ENCODE measurements at regions not wholly inside any gene's neighbourhood (a gene's known extent, or its start where the extent isn't known, plus 50 kb on each side); places are given as distances from the start of the nearest gene placed in this dataset.

- FAIRE-seq (no peak), DNase-seq (ENCODE audit: insufficient read length, low spot score) (no peak)
- TF ChIP-seq SPI1 (IDR thresholded peaks at IDR 0.05; ENCODE audit: low read depth, low read length) = no peak
- TF ChIP-seq TAF1 (IDR thresholded peaks at IDR 0.05; ENCODE audit: low read depth, low read length) = no peak
- TF ChIP-seq POU2F2 (IDR thresholded peaks at IDR 0.05; ENCODE audit: low read depth, low read length) = no peak
- no peak for TF ChIP-seq POLR2A (IDR thresholded peaks at IDR 0.05; ENCODE audit: low read depth, low read length)
- no peak for TF ChIP-seq PAX5 (IDR thresholded peaks at IDR 0.05; ENCODE audit: insufficient read depth, low read length, severe bottlenecking)
- TF ChIP-seq POLR2AphosphoS5 (IDR thresholded peaks at IDR 0.05; ENCODE audit: low read depth, low read length) = no peak
Measured at GRCh38 chr2:7658486-7658885, 741.3 kb downstream of the RNF144A start.

DNA sequence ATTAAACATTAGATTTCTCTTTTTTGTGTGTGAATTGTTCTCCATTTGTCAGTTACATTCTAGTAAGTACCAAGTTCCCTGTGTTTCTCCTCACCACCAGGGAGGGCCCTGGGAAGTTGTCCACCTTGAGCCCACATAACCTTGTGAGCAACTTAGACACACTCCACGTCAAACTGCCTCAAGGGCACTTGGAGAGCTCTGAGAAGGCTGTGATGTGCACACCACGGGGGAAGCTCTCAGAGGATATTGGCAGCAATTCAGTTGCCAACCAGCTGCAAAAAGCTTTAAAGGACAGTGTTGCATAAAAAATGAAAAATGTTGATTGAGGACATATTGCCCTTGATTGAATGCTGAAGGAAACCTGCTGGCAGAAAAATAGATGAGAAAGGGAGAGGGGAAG lies 743.6 kb downstream of the RNF144A start:
- TF ChIP-seq SPI1 (IDR thresholded peaks at IDR 0.05; ENCODE audit: low read depth, low read length) = no peak
- TF ChIP-seq TAF1 (IDR thresholded peaks at IDR 0.05; ENCODE audit: low read depth, low read length) = no peak
- no peak for TF ChIP-seq POLR2A (IDR thresholded peaks at IDR 0.05; ENCODE audit: low read depth, low read length)
- no peak for TF ChIP-seq PAX5 (IDR thresholded peaks at IDR 0.05; ENCODE audit: insufficient read depth, low read length, severe bottlenecking)
- no peak for TF ChIP-seq POLR2AphosphoS5 (IDR thresholded peaks at IDR 0.05; ENCODE audit: low read depth, low read length)
- no peak for TF ChIP-seq POU2F2 (IDR thresholded peaks at IDR 0.05; ENCODE audit: low read depth, low read length)
- FAIRE-seq = no peak

GRCh38 chr2:7661502-7661901 lies 744.3 kb downstream of the RNF144A start:
- FAIRE-seq (no peak), DNase-seq (ENCODE audit: insufficient read length, low spot score) (no peak)
- no peak for TF ChIP-seq TAF1 (IDR thresholded peaks at IDR 0.05; ENCODE audit: low read depth, low read length)
- no peak for TF ChIP-seq POLR2AphosphoS5 (IDR thresholded peaks at IDR 0.05; ENCODE audit: low read depth, low read length)
- TF ChIP-seq POU2F2 (IDR thresholded peaks at IDR 0.05; ENCODE audit: low read depth, low read length) = no peak
- TF ChIP-seq PAX5 (IDR thresholded peaks at IDR 0.05; ENCODE audit: insufficient read depth, low read length, severe bottlenecking) = no peak
- TF ChIP-seq SPI1 (IDR thresholded peaks at IDR 0.05; ENCODE audit: low read depth, low read length) = no peak
- no peak for TF ChIP-seq POLR2A (IDR thresholded peaks at IDR 0.05; ENCODE audit: low read depth, low read length)

More for the DNA sequence above, 743.6 kb downstream of the RNF144A start:
- DNase-seq (ENCODE audit: insufficient read length, low spot score) = no peak

DNA sequence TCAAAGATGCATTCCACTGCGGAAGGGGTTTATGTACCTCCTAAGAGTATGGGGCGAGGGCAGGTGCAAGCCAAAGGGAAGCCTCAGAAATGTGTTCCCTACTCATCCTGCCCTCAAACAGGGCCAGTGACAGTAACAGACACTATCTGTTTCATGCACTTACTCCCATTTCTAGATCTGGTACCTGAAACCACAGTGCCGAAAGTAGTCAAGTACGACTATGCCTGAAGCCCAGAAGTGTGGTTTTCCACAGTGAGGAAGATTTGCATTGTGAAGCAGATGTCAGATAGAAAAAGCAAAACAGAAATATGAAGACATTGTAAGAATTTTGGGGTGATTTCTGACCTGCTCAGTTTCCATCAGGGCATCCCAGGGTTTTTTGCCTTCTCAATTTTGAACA lies 748.7 kb downstream of the RNF144A start:
- FAIRE-seq (peak; percentile 65), DNase-seq (ENCODE audit: insufficient read length, low spot score) (no peak)
- no peak for TF ChIP-seq PAX5 (IDR thresholded peaks at IDR 0.05; ENCODE audit: insufficient read depth, low read length, severe bottlenecking)
- no peak for TF ChIP-seq POLR2AphosphoS5 (IDR thresholded peaks at IDR 0.05; ENCODE audit: low read depth, low read length)
- TF ChIP-seq POLR2A (IDR thresholded peaks at IDR 0.05; ENCODE audit: low read depth, low read length) = no peak
- no peak for TF ChIP-seq TAF1 (IDR thresholded peaks at IDR 0.05; ENCODE audit: low read depth, low read length)
- no peak for TF ChIP-seq POU2F2 (IDR thresholded peaks at IDR 0.05; ENCODE audit: low read depth, low read length)
- TF ChIP-seq SPI1 (IDR thresholded peaks at IDR 0.05; ENCODE audit: low read depth, low read length) = no peak

DNA sequence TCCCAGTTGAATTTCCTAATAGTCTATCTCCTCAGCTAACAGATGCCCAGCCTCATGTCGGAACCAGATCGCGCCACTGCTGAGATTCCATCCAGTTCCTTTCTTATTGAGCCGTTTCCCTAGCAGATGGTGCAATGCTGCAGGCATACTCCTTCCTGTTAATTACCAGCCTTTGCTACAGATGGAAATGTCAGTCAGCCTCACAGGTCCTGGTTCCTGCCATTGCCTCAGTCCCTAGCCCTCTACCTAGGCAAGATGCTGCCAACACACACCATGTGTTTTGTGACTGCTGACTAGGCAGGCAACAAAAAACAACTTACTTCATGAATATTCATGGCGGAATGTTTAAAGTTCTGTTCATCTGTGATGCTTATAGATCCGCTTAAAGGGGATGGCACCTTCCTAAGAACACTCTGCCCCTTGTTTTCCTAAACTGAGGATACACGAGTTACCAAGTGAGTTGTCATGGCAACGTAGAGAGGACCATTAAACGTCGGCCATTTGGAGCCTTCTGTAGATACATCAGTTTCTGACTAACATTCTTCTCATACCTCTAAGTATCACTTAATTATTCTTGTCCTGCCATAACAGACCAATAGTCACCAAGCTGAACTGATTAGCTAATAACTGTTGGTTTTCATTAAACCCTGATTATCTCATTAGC lies 749.5 kb downstream of the RNF144A start:
- FAIRE-seq (peak; percentile 5), DNase-seq (ENCODE audit: insufficient read length, low spot score) (no peak)
- TF ChIP-seq POLR2AphosphoS5 (IDR thresholded peaks at IDR 0.05; ENCODE audit: low read depth, low read length) (no peak), PAX5 (IDR thresholded peaks at IDR 0.05; ENCODE audit: insufficient read depth, low read length, severe bottlenecking) (no peak), TAF1 (IDR thresholded peaks at IDR 0.05; ENCODE audit: low read depth, low read length) (no peak), POLR2A (IDR thresholded peaks at IDR 0.05; ENCODE audit: low read depth, low read length) (no peak), SPI1 (IDR thresholded peaks at IDR 0.05; ENCODE audit: low read depth, low read length) (no peak), POU2F2 (IDR thresholded peaks at IDR 0.05; ENCODE audit: low read depth, low read length) (no peak)

DNA sequence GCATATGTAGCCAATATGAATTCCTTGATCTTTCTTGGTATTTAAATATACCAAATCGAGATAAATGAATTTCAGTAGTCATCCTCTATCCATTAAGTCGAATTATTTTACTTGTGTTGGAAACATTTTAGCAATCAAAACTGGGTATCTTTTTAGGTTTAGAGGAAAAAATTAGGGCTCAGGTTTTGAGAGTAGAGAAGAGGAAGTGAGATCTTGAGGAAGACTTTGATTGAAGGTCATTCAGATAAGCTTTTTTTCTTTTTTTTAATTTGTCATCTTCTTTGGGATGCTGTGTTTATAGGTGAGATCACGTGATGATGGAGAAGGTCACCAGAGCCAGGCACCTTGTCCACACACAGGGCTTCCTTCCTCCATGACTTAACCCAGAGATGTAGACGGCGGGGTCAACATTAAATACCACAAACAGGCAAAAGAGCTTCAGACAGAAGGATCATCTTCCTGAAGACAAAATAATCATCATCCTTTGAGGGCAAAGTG lies 750.1 kb downstream of the RNF144A start:
- TF ChIP-seq SPI1 (IDR thresholded peaks at IDR 0.05; ENCODE audit: low read depth, low read length) (peak; percentile 52), POLR2A (IDR thresholded peaks at IDR 0.05; ENCODE audit: low read depth, low read length) (no peak)
- DNase-seq (ENCODE audit: insufficient read length, low spot score) (no peak), FAIRE-seq (no peak)

- FAIRE-seq = no peak
- no peak for DNase-seq (ENCODE audit: insufficient read length, low spot score)
Measured at GRCh38 chr2:7670905-7671641, 753.9 kb downstream of the RNF144A start.

DNA sequence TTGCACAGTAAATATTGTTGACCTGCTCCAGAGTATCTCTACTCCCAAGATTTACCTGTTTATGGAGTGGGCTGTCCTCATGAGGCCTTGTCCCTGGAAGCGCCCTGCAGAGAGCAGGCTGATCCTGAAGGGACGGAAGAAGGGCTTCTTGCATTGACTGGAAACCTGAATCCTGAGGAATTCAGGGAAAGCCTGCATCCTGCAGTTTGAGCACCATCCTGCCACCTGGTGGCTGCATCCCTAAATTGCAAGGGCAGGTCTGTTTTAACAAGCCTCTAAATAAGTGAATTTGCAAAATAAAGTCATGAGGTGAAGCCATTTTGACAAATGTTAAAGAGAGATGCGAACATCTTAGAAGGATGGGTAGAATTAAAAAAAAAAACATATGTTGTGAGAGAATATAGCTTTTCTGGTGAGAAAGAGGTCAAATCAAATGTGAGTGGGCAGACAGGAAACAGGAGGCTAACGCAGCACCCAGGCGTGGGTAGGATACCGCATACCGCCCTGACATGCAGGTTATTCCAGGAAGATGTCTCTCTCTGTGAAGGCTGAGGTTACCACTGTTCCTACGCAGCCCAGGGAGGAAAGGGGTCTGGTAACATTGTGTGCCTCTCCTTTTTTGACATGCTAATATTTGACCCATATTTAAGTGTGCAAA lies 754.9 kb downstream of the RNF144A start:
- DNase-seq (ENCODE audit: insufficient read length, low spot score) (no peak), FAIRE-seq (peak; percentile 54)
- TF ChIP-seq POLR2A (IDR thresholded peaks at IDR 0.05; ENCODE audit: low read depth, low read length) = no peak
- no peak for TF ChIP-seq POLR2AphosphoS5 (IDR thresholded peaks at IDR 0.05; ENCODE audit: low read depth, low read length)
- TF ChIP-seq PAX5 (IDR thresholded peaks at IDR 0.05; ENCODE audit: insufficient read depth, low read length, severe bottlenecking) = no peak
- TF ChIP-seq TAF1 (IDR thresholded peaks at IDR 0.05; ENCODE audit: low read depth, low read length) = no peak
- TF ChIP-seq POU2F2 (IDR thresholded peaks at IDR 0.05; ENCODE audit: low read depth, low read length) = no peak
- no peak for TF ChIP-seq SPI1 (IDR thresholded peaks at IDR 0.05; ENCODE audit: low read depth, low read length)

More at GRCh38 chr2:7670905-7671641, 753.9 kb downstream of the RNF144A start:
- TF ChIP-seq PAX5 (IDR thresholded peaks at IDR 0.05; ENCODE audit: insufficient read depth, low read length, severe bottlenecking) (no peak), POU2F2 (IDR thresholded peaks at IDR 0.05; ENCODE audit: low read depth, low read length) (no peak), POLR2AphosphoS5 (IDR thresholded peaks at IDR 0.05; ENCODE audit: low read depth, low read length) (no peak), TAF1 (IDR thresholded peaks at IDR 0.05; ENCODE audit: low read depth, low read length) (no peak), SPI1 (IDR thresholded peaks at IDR 0.05; ENCODE audit: low read depth, low read length) (no peak), POLR2A (IDR thresholded peaks at IDR 0.05; ENCODE audit: low read depth, low read length) (no peak)

DNA sequence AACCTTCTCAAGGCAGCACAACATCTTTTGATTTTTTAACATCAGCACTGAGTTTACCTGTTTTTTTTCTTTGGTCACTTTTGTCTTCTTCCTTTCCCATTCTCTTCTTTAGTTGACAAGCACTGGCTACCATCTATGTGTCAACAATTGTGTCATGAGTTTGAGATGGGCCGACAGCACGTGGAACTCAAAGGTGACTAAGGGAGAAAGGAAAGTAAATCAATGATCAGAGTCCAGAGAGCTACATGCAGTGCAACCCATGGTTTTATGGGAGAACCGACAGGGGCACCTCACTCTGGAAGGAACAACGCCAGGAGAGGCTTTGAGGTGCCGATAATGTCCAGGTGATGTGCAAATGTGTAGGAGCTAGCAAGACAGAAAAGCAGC lies 755.5 kb downstream of the RNF144A start:
- DNase-seq (ENCODE audit: insufficient read length, low spot score) = no peak
- no peak for TF ChIP-seq TAF1 (IDR thresholded peaks at IDR 0.05; ENCODE audit: low read depth, low read length)
- TF ChIP-seq POLR2A (IDR thresholded peaks at IDR 0.05; ENCODE audit: low read depth, low read length) = no peak
- TF ChIP-seq SPI1 (IDR thresholded peaks at IDR 0.05; ENCODE audit: low read depth, low read length) = no peak
- TF ChIP-seq PAX5 (IDR thresholded peaks at IDR 0.05; ENCODE audit: insufficient read depth, low read length, severe bottlenecking) = no peak
- TF ChIP-seq POU2F2 (IDR thresholded peaks at IDR 0.05; ENCODE audit: low read depth, low read length) = no peak
- no peak for TF ChIP-seq POLR2AphosphoS5 (IDR thresholded peaks at IDR 0.05; ENCODE audit: low read depth, low read length)
- FAIRE-seq = no peak

All from GM12891 (cell line).